ENCODE measurements at regions not wholly inside any gene's neighbourhood (a gene's known extent, or its start where the extent isn't known, plus 50 kb on each side); places are given as distances from the start of the nearest gene placed in this dataset.

DNA sequence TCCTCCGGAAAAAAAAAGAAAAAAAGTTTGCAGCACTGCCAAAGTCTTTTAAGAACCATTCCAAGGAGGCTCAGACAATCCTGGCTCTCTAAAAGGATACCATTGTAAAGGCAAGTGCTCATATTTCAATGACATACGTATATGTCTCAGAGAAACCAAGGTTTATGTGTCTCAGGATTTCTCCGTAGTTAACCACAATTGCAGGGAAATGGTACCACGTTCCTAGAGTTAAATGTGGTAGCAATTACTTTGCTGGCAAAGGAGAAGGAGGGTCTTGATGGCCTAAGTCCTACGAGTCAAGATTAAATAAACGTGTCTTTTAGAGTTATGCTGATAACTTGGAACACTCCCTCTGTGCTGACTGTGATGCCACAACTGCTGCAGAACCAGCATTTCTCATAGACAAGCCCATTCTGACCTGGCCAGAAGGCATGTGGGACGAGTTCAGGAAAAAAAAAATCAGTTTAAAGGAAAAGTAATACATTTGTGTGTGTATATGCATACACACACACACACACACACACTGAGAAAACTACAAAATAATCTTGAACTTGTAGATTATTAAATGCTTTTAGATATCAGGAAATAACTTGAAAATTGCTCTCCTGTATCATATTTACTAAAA, 245.9 kb downstream of the FGFR2 start:
- TF ChIP-seq CTCF (conservative IDR thresholded peaks at IDR 0.05 in 1 of 2, IDR thresholded peaks at IDR 0.05 in 1 of 2; ENCODE audit: extremely low read depth in 1 of 2, insufficient read depth in 1 of 2, low read depth in 1 of 2, low read length in 2 of 2) (no peak), EZH2 (IDR thresholded peaks at IDR 0.05; ENCODE audit: borderline replicate concordance, low read length) (no peak)

Data from mammary epithelial cell (primary cell).